NCI-H1694 treated with DMSO at 0.1 percent for 48 hours (cell line): ENCODE measurements at regions not wholly inside any gene's neighbourhood (a gene's known extent, or its start where the extent isn't known, plus 50 kb on each side); places are given as distances from the start of the nearest gene placed in this dataset.

Experiments used
- DNase-seq: peaks from one replicate; lab custom pipeline; 2025; lab: John Stamatoyannopoulos, UW

DNA sequence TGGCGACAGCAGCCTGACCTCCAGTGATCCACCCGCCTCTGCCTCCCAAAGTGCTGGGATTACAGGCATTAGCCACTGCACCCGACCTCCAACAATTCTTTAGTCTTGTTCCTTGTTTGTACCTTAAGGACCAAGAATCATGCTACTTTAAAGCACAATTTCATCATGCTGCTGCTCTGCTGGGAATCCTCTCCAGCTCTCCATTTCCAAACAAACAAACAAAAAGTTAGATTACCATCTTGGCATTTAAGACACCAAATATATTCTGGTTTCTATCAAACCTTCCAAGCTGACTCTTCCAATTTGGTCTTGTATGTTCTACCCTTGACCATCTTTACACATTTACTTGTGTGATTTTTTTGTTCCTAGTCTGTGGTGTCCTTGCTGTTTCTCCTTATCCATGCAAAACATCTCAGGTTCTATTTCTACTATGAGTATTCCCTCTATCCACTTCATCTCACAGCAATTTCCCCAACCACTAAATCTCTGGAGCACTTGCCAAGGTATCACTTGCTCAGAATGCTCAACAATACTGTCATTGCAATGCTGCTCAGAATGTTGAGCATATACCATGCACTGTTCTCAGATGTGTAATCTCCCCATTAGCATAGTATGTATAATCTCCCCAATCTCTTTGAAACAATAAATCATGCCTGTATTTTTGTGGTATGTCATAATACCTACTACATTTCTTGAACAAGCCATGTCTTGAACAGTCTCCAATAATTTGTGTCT is 73.2 kb upstream of the GALNT5 start:
- DNase-seq = no peak

DNA sequence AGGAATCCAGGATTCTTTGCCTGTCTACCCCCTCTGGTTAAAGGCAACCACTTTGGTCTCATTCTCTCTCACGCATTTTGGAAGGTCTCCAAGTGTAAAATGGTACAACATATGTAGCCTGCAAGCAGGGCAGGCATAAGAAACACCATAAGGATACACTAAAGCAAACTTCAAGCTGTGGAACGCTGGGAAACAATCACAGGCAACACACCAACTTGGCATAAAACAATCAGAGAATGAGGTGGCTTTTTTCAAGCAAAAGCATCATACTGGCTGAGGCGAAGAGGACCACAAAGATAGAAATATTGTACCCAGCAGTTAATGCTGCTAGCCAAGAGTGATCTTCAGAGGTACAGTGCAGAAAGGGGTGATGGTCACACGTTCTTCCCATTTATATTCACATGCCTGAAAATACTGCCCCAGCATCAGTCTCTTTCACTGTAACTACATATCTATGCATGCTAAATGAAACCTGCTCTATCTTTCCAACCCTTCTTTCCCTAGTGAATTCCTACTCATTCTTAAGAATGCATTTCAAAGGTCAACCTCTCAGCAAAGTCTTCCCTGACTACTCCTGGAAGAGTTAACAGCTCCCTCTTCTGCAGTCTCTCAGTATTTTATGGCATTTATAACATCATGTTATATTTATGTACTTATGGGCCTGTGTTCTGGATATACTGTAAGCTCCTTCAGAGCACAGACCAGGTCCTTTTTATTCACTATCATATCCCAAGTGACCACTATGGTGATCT is 71.9 kb upstream of the GALNT5 start:
- DNase-seq = no peak

GRCh38 chr2:157190151-157190550 is 67.4 kb upstream of the GALNT5 start:
- no peak for DNase-seq

DNA sequence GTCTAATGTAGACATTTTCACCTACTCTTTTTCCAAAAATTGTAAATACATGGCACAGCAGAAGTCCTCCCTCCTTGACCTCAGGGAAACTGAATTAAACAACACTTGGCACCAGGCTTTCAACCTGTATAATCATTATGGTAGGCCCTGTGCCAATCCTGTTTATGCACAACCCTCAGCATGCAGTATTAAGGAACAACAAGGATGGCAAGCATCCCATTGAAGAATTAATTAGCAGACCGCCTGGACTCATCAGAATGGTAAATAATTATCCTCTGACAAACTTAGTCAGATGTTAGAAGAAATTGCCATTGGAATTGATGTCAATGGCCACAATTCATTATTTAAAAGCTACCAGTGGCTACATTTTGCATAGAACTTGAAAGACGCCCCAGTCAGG is 66.3 kb upstream of the GALNT5 start:
- no peak for DNase-seq

DNA sequence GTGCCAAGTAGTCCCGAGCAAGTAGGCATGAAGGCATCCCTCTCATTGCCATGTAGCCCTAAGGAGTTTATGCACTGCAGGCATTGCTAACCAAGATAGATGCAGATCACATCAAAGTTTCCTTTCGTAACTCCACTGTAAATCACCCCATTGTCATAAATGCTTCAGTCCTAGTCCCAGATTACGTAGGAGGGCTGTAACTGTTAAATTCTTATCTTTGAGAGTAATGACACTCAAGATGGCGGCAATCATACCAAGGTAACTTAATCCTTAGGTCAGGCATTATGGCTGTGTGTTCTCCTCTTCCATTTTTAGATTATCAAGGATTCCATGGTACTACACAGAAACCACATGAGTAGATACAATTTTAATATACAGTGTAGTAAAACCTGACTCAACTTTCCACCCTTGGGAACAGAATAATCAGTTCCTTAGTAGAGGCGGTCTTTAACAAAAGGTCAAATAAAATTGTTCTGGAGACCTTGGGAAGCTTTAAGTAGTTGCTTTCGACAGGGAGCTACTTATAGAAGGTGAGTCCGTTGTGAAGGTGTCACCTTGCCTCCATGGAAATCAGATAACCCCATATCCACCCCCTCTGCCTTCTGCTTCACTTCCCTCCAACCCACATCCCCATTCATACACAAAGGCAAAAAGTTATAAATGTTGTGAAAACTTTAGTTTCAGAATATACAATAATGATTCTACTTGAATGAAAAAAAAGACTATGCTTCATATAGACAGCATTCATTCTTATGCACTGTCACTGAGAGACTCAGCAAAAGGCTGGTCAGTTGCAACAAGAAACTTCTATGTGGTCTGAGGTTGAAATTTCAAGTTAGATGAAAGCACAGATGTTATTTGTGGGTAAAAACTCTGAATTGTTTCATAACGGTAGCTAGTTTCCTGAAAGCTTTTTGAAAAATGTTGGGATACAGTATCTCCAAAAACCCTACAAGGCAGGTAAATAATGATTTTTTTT is 64.8 kb upstream of the GALNT5 start:
- no peak for DNase-seq

DNA sequence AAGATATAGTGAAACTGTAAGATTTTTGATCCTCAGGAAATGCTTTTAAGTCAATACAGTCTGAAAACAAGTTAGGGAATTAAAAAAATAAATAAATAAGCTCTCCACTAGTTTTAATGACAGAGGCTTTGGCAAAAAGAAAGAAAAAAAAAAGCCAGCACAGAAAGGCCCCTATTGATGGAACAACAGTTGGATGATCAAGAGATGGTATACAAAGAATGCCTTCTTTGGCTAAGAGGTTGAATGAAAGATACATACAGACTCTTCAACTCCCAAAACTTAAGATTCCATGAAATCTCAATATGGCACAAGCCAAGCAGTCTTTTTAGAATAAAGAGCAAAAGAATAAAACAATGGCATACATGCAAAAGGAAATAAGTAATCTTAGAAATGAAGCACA is 64.0 kb upstream of the GALNT5 start:
- DNase-seq = no peak

DNA sequence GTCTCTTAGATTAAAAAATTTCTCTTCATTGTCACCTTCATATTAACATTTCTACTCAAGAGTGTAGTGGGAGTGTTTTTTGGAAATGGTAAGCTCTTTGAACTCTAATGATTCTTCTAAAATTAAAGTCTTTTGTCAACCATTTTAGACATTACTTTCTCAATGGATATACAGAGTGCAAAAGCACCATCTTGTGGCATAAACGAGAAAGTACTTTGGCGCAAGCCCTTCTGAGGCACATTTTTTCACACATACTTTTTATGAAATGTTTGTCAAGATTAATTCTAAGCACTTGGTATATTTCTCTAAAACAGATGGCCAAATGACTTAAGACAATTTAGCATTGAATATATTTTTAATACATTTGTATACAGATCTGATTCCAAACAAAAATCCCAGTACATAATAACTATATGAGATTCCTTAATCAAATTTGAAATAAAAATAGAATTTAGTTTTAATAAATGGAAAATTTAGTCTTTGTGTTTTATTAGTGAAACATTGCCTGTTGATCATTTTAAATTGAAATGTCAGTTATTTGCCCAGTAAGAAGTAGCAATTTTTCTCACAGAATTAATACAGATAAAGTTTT is 63.3 kb upstream of the GALNT5 start:
- peak; percentile 91 for DNase-seq

DNA sequence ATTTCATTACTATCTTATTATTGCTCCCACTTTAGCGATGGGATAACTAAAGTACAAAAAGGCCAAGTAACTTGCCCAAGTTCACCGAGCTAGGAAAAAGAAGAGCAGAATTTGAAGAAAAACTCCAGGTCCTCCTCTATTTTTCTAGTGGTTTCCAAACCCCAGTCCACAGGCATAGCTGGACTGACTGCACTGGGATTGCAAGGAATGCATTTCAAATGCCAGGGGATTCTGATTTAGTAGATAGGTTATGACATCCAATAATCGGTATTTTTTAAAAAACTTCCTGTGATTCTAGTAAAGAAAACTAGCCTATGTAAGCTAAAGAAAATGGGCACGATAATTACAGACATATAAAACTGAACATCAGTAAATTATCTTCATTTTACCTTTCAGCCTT is 62.7 kb upstream of the GALNT5 start:
- DNase-seq = no peak

DNA sequence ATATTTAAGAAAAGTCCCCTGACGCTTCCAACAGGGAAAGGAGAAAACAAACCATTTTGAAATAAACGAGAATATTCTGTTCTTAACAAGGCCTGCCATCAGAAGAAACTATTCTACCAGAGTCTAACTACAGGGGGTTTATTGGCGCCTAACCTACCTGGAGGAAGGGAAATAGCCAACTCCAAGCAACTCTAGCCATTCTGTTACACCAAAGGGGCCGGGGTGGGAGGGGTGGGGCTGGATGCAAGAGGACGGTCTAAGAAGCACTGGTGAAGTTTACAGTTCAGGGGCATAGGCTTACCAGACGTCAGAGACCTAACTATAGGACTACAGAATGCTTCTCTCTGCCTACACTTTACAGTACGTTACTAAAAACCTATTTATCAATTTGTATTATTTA is 60.5 kb upstream of the GALNT5 start:
- no peak for DNase-seq

- no peak for DNase-seq
Measured at GRCh38 chr2:157197848-157198247, 59.7 kb upstream of the GALNT5 start.

- DNase-seq = peak; percentile 98
Measured at GRCh38 chr2:157203651-157204050, 53.9 kb upstream of the GALNT5 start.

DNA sequence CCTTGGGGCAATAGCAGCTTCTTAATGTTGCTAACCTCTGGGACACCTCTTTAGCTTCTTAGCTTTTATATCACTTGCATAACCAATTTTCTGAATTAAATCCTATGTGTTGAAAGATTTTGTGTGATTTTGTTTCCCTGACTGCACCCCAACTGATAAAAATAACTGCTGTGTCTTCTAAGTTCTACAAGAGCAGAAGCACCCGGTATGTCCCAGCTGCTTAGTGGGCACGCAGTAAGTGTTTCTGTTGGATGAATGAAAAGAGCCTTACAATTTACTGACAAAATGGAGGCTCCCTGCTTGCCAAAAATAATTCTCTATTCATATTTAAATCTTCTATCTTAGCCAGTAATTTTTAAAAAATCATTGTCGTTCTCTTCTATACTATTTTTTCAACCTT is 53.1 kb upstream of the GALNT5 start:
- DNase-seq = peak; percentile 68

GRCh38 chr2:157206916-157207315 is 50.6 kb upstream of the GALNT5 start:
- DNase-seq = peak; percentile 48
